Thoracic aorta (tissue), 2 donors: ENCODE measurements at regions not wholly inside any gene's neighbourhood (a gene's known extent, or its start where the extent isn't known, plus 50 kb on each side); places are given as distances from the start of the nearest gene placed in this dataset.

ENCODE experiments used
- ATAC-seq: fragments of 150-250 bp; one replicate; pipeline ENCODE4 v1.8.0; 2017; ENCODE audit warnings: low read depth; ENCODE audit not compliant: insufficient number of reproducible peaks, low FRiP score
- DNase-seq: peaks from one replicate; pipeline ENCODE4 v3.0.0-alpha.2; 2020; ENCODE audit warnings: low spot score
- H3K27ac ChIP-seq, 2 donors: fragments of 200-600 bp; sonication (generic); 1 replicate in 1 of 2; 2 replicates in 1 of 2; pipeline ENCODE4 v1.5.1; 2016; ENCODE audit warnings: mild to moderate bottlenecking in 2 of 2, moderate library complexity in 2 of 2
- H3K27me3 ChIP-seq: fragments of 200-600 bp; sonication (generic); replicated peaks from 2 replicates; pipeline ENCODE4 v1.6.0; 2016; ENCODE audit warnings: mild to moderate bottlenecking; ENCODE audit not compliant: insufficient read depth
- H3K36me3 ChIP-seq: fragments of 200-600 bp; sonication (generic); one replicate; pipeline ENCODE4 v1.5.1; 2016
- H3K4me1 ChIP-seq, 2 donors: fragments of 200-600 bp; sonication (generic); 1 replicate in 1 of 2; 2 replicates in 1 of 2; pipeline versions ENCODE4 v1.5.1 to v1.6.0; 2016; ENCODE audit warnings: low read depth in 2 of 2, mild to moderate bottlenecking in 1 of 2; ENCODE audit not compliant: control insufficient read depth in 1 of 2
- H3K4me3 ChIP-seq: fragments of 200-600 bp; sonication (generic); 2 replicates; pipeline ENCODE4 v1.5.1; 2016; ENCODE audit warnings: mild to moderate bottlenecking
- H3K9me3 ChIP-seq: fragments of 200-600 bp; sonication (generic); 2 replicates; pipeline ENCODE4 v1.5.1; 2016
- CTCF ChIP-seq: fragments of 200-600 bp; sonication (generic); IDR thresholded peaks from one replicate; pipeline ENCODE4 v1.5.1; 2019; ENCODE audit warnings: antibody characterized with exemption

GRCh38 chr12:91920741-91921140 is 224.9 kb downstream of the BTG1 start:
- H3K27ac ChIP-seq, result no peak overlapping the region
- no peaks in the 10 kb centered on the region for H3K27me3 ChIP-seq
- ATAC-seq, result no peak

GRCh38 chr12:91920276-91920675 is 225.4 kb downstream of the BTG1 start:
- Histone ChIP-seq H3K4me1 (no peaks in the 10 kb centered on the region), H3K27ac (no peak overlapping the region), H3K9me3 (no peaks in the 10 kb centered on the region), H3K27me3 (no peaks in the 10 kb centered on the region), H3K4me3 (no peak overlapping the region), H3K36me3 (no peaks in the 10 kb centered on the region)
- no peak for TF ChIP-seq CTCF
- no peak for ATAC-seq
- no peak for DNase-seq

More at GRCh38 chr12:91920741-91921140, 224.9 kb downstream of the BTG1 start:
- no peak overlapping the region for H3K4me3 ChIP-seq
- DNase-seq, result no peak
- no peaks in the 10 kb centered on the region for H3K4me1 ChIP-seq
- no peaks in the 10 kb centered on the region for H3K9me3 ChIP-seq
- no peaks in the 10 kb centered on the region for H3K36me3 ChIP-seq
- no peak for TF ChIP-seq CTCF

GRCh38 chr12:91918431-91918830 is 227.2 kb downstream of the BTG1 start:
- Histone ChIP-seq H3K27me3 (no peaks in the 10 kb centered on the region), H3K4me3 (no peak overlapping the region)
- no peak for ATAC-seq

GRCh38 chr12:91914701-91915100 is 230.9 kb downstream of the BTG1 start:
- ATAC-seq, result no peak
- H3K4me3 ChIP-seq, result no peak overlapping the region

More at GRCh38 chr12:91918431-91918830, 227.2 kb downstream of the BTG1 start:
- TF ChIP-seq CTCF, result no peak
- Histone ChIP-seq H3K27ac (no peak overlapping the region), H3K36me3 (no peaks in the 10 kb centered on the region), H3K9me3 (no peaks in the 10 kb centered on the region), H3K4me1 (no peaks in the 10 kb centered on the region)
- no peak for DNase-seq

GRCh38 chr12:91913651-91914050 is 232.0 kb downstream of the BTG1 start:
- Histone ChIP-seq H3K27ac (no peak overlapping the region), H3K4me3 (no peak overlapping the region), H3K27me3 (no peaks in the 10 kb centered on the region), H3K36me3 (no peaks in the 10 kb centered on the region), H3K4me1 (no peaks in the 10 kb centered on the region), H3K9me3 (no peaks in the 10 kb centered on the region)
- TF ChIP-seq CTCF, result no peak
- DNase-seq (no peak), ATAC-seq (no peak)

More at GRCh38 chr12:91914701-91915100, 230.9 kb downstream of the BTG1 start:
- TF ChIP-seq CTCF, result no peak
- Histone ChIP-seq H3K27me3 (no peaks in the 10 kb centered on the region), H3K36me3 (no peaks in the 10 kb centered on the region), H3K4me1 (no peaks in the 10 kb centered on the region), H3K9me3 (no peaks in the 10 kb centered on the region), H3K27ac (no peak overlapping the region)
- DNase-seq, result no peak
